GM23338 (cell line): ENCODE measurements at regions not wholly inside any gene's neighbourhood (a gene's known extent, or its start where the extent isn't known, plus 50 kb on each side); places are given as distances from the start of the nearest gene placed in this dataset.
A peak's percentile ranks its signal among the peaks of the same experiment; 100 is the strongest.

Experiments used
- ATAC-seq: fragments of 200-7000 bp; cut with Tn5 transposase; 3 replicates; pipeline ENCODE4 v1.9.1; 2020
- DNase-seq: peaks from one replicate; pipeline ENCODE4 v3.0.0-alpha.2; 2015; ENCODE audit warnings: low spot score
- H2AFZ ChIP-seq: fragments of 200-600 bp; sonication (generic); 2 replicates; pipeline ENCODE4 v1.8.0; 2016; ENCODE audit warnings: antibody characterized with exemption, mild to moderate bottlenecking, moderate library complexity
- H3F3A ChIP-seq: fragments of 200-600 bp; sonication (generic); replicated peaks from 2 replicates; pipeline ENCODE4 v1.8.0; 2017; ENCODE audit warnings: antibody characterized with exemption, mixed run types, low read depth
- H3K27ac ChIP-seq: fragments of 200-600 bp; sonication (generic); 2 replicates; pipeline ENCODE4 v1.6.1; 2016; ENCODE audit warnings: low read depth
- H3K27me3 ChIP-seq: fragments of 200-600 bp; sonication (generic); 2 replicates; pipeline ENCODE4 v1.8.0; 2016; ENCODE audit warnings: mild to moderate bottlenecking, mixed run types, moderate library complexity; ENCODE audit not compliant: insufficient read depth
- H3K36me3 ChIP-seq: fragments of 200-600 bp; sonication (generic); 2 replicates; pipeline ENCODE4 v1.8.0; 2016; ENCODE audit warnings: mild to moderate bottlenecking; ENCODE audit not compliant: insufficient read depth
- H3K4me1 ChIP-seq: fragments of 200-600 bp; sonication (generic); 2 replicates; pipeline ENCODE4 v1.8.0; 2016; ENCODE audit warnings: mild to moderate bottlenecking, moderate library complexity; ENCODE audit not compliant: insufficient read depth
- H3K4me2 ChIP-seq: fragments of 200-600 bp; sonication (generic); 2 replicates; pipeline ENCODE4 v1.7.1; 2017; ENCODE audit warnings: mixed run types
- H3K4me3 ChIP-seq: fragments of 200-600 bp; sonication (generic); 2 replicates; pipeline ENCODE4 v1.6.1; 2016; ENCODE audit warnings: mixed run types
- H3K79me2 ChIP-seq: fragments of 200-600 bp; sonication (generic); replicated peaks from 2 replicates; pipeline ENCODE4 v1.8.0; 2017; ENCODE audit warnings: mild to moderate bottlenecking; ENCODE audit not compliant: insufficient read depth
- H3K9me2 ChIP-seq: fragments of 200-600 bp; sonication (generic); 2 replicates; pipeline ENCODE4 v1.8.0; 2017; ENCODE audit not compliant: insufficient read depth
- H4K20me1 ChIP-seq: fragments of 200-600 bp; sonication (generic); replicated peaks from 2 replicates; pipeline ENCODE4 v1.8.0; 2017; ENCODE audit warnings: mild to moderate bottlenecking; ENCODE audit not compliant: insufficient read depth
- H3K27ac Mint-ChIP-seq: 2 replicates; pipeline ENCODE4 v1.8.0; 2020; ENCODE audit warnings: inconsistent platforms, mild to moderate bottlenecking, moderate library complexity, mixed read lengths
- H3K27me3 Mint-ChIP-seq: 3 replicates; pipeline ENCODE4 v1.8.0; 2022; ENCODE audit warnings: low read depth, mild to moderate bottlenecking, moderate library complexity, mixed read lengths, inconsistent platforms; ENCODE audit not compliant: insufficient read depth, poor library complexity
- H3K36me3 Mint-ChIP-seq: 3 replicates; pipeline ENCODE4 v1.8.0; 2021; ENCODE audit warnings: low read depth, mild to moderate bottlenecking, inconsistent platforms, moderate library complexity, mixed read lengths
- H3K4me1 Mint-ChIP-seq: 3 replicates; pipeline ENCODE4 v1.8.0; 2020; ENCODE audit warnings: mild to moderate bottlenecking, inconsistent platforms, mixed read lengths
- H3K4me3 Mint-ChIP-seq: 3 replicates; pipeline ENCODE4 v1.8.0; 2021; ENCODE audit warnings: moderate library complexity, mild to moderate bottlenecking, inconsistent platforms, mixed read lengths
- H3K9me3 Mint-ChIP-seq: 3 replicates; pipeline ENCODE4 v1.8.0; 2020; ENCODE audit warnings: moderate library complexity, mild to moderate bottlenecking, inconsistent platforms, mixed read lengths
- JUNB ChIP-seq: IDR thresholded peaks from one replicate; pipeline ENCODE4 v1.6.1; 2016; ENCODE audit warnings: antibody characterized with exemption; ENCODE audit not compliant: unreplicated experiment
- ZNF114 ChIP-seq: fragments of 250-450 bp; sonication (Bioruptor Pico); IDR thresholded peaks from 2 replicates; pipeline ENCODE4 v1.5.0; 2020; ENCODE audit warnings: mild to moderate bottlenecking, moderate library complexity
- ZNF331 ChIP-seq: fragments of 250-450 bp; sonication (Bioruptor Pico); IDR thresholded peaks from 2 replicates; pipeline ENCODE4 v1.5.0; 2020; ENCODE audit warnings: low read depth, mild to moderate bottlenecking, moderate library complexity
- ZNF462 ChIP-seq: fragments of 250-450 bp; sonication (Bioruptor Pico); IDR thresholded peaks from 2 replicates; pipeline ENCODE4 v1.5.0; 2020; ENCODE audit warnings: mild to moderate bottlenecking, moderate library complexity

GRCh38 chr5:173689737-173690360 is 73.4 kb upstream of the BOD1 start:
- H3K79me2 ChIP-seq, result no peaks in the 10 kb centered on the region
- H2AFZ ChIP-seq, result peak overlapping the region; percentile 81; the same call in 1 of the 2 replicates
- H3K27me3 ChIP-seq, result no peaks in the 10 kb centered on the region
- no peak overlapping the region for H3K4me3 Mint-ChIP-seq
- no peak for DNase-seq
- H3K4me3 ChIP-seq, result no peak overlapping the region
- H3K9me2 ChIP-seq, result no peaks in the 10 kb centered on the region
- H3K9me3 Mint-ChIP-seq, result peaks cover 15% of the 10 kb centered on the region
- no peaks in the 10 kb centered on the region for H3K36me3 ChIP-seq
- no peaks in the 10 kb centered on the region for H4K20me1 ChIP-seq
- no peak overlapping the region for H3K4me2 ChIP-seq
- ATAC-seq, result peak; percentile 43
- H3K4me1 Mint-ChIP-seq, result peaks cover 21% of the 10 kb centered on the region
- peaks cover 16% of the 10 kb centered on the region for H3K36me3 Mint-ChIP-seq
- peaks cover 3% of the 10 kb centered on the region for H3K27me3 Mint-ChIP-seq
- no peak overlapping the region for H3K27ac ChIP-seq
- TF ChIP-seq ZNF462 (CRISPR knock-in tag) (no peak), ZNF114 (CRISPR knock-in tag) (no peak), JUNB (no peak)
- H3F3A ChIP-seq, result no peaks in the 10 kb centered on the region
- H3K4me1 ChIP-seq, result peaks cover 9% of the 10 kb centered on the region
- peak overlapping the region; percentile 62; the same call in 1 of the 2 replicates for H3K27ac Mint-ChIP-seq

- Histone ChIP-seq H3K9me2 (no peaks in the 10 kb centered on the region), H3K36me3 (no peaks in the 10 kb centered on the region), H3K4me3 (no peak overlapping the region), H3K27ac (no peak overlapping the region), H3K4me1 (peaks cover 9% of the 10 kb centered on the region), H3K79me2 (no peaks in the 10 kb centered on the region), H4K20me1 (no peaks in the 10 kb centered on the region), H3F3A (no peaks in the 10 kb centered on the region), H2AFZ (no peak overlapping the region), H3K4me2 (no peak overlapping the region), H3K27me3 (no peaks in the 10 kb centered on the region)
- Mint-ChIP-seq H3K4me1 (peaks cover 21% of the 10 kb centered on the region), H3K4me3 (no peak overlapping the region), H3K36me3 (peaks cover 13% of the 10 kb centered on the region), H3K27me3 (no peaks in the 10 kb centered on the region), H3K27ac (no peak overlapping the region), H3K9me3 (peaks cover 14% of the 10 kb centered on the region)
- no peak for ATAC-seq
- TF ChIP-seq ZNF331 (CRISPR knock-in tag), result no peak
- DNase-seq, result no peak
These were observed 75.5 kb upstream of the BOD1 start for GRCh38 chr5:173691931-173692330.
